HAP-1 (cell line): ENCODE measurements at regions not wholly inside any gene's neighbourhood (a gene's known extent, or its start where the extent isn't known, plus 50 kb on each side); places are given as distances from the start of the nearest gene placed in this dataset.
"Not testable (repeated sequence)": the region's sequence is repeated elsewhere in the genome, so short reads cannot be mapped to it uniquely, and the experiment has no call there.

ENCODE experiments used
- DNase-seq, 2 experiments: peaks; one replicate each; pipeline ENCODE4 v3.0.0-alpha.2; 2016 to 2020; ENCODE audit warnings: low spot score in 2 of 2
- H3K27me3 ChIP-seq: fragments of 250-450 bp; sonication (Bioruptor Pico); 2 replicates; pipeline ENCODE4 v1.5.1; 2020; ENCODE audit warnings: low read depth, mild to moderate bottlenecking, moderate library complexity
- H3K36me3 ChIP-seq: fragments of 250-450 bp; sonication (Bioruptor Pico); replicated peaks from 2 replicates; pipeline ENCODE4 v1.5.1; 2020; ENCODE audit warnings: mild to moderate bottlenecking
- H3K4me1 ChIP-seq: fragments of 250-450 bp; sonication (Bioruptor Pico); 2 replicates; pipeline ENCODE4 v1.5.1; 2020; ENCODE audit warnings: mild to moderate bottlenecking
- H3K4me3 ChIP-seq: fragments of 250-450 bp; sonication (Bioruptor Pico); 2 replicates; pipeline ENCODE4 v1.5.1; 2020; ENCODE audit warnings: mild to moderate bottlenecking, moderate library complexity
- H3K9me3 ChIP-seq: fragments of 250-450 bp; sonication (Bioruptor Pico); 2 replicates; pipeline ENCODE4 v1.5.1; 2020; ENCODE audit warnings: mild to moderate bottlenecking, moderate library complexity
- in situ Hi-C: fragments of 300-500 bp; cut with MboI; formaldehyde crosslinking; loops from 3 replicates; pipeline ENCODE4 v1.14.3; 2020; ENCODE audit warnings: low sequenced_read_pairs, inconsistent platforms, mixed read lengths

- Histone ChIP-seq H3K9me3 (no peaks in the 10 kb centered on the region), H3K36me3 (no peaks in the 10 kb centered on the region), H3K4me1 (peaks cover 13% of the 10 kb centered on the region), H3K27me3 (no peaks in the 10 kb centered on the region), H3K4me3 (no peak overlapping the region)
- DNase-seq, result no peak
- in situ Hi-C loops, result loop anchor here (10.0 to 25.0 kb wide), 2 partner anchors 400 to 503 kb away; partner anchors contain the start of gene CLDN11
Measured at GRCh38 chr3:170814822-170815221, 55.2 kb downstream of the RPL22L1 start.

- Histone ChIP-seq H3K36me3 (no peaks in the 10 kb centered on the region), H3K27me3 (no peaks in the 10 kb centered on the region), H3K4me3 (no peak overlapping the region), H3K4me1 (peaks cover 13% of the 10 kb centered on the region), H3K9me3 (no peaks in the 10 kb centered on the region)
- in situ Hi-C loops, result loop anchor here (10.0 to 25.0 kb wide), 2 partner anchors 398 to 501 kb away; partner anchors contain the start of gene CLDN11
- no peak for DNase-seq
Measured at GRCh38 chr3:170813266-170813665, 56.7 kb downstream of the RPL22L1 start.

GRCh38 chr3:170811928-170812591 is 57.9 kb downstream of the RPL22L1 start:
- H3K27me3 ChIP-seq, result no peaks in the 10 kb centered on the region
- H3K4me3 ChIP-seq, result no peak overlapping the region
- no peaks in the 10 kb centered on the region for H3K9me3 ChIP-seq
- DNase-seq, result peak; percentile 85 to 90
- peaks cover 14% of the 10 kb centered on the region for H3K4me1 ChIP-seq
- in situ Hi-C loops, result loop anchor here (10.0 to 25.0 kb wide), 2 partner anchors 397 to 500 kb away; partner anchors contain the start of gene CLDN11
- H3K36me3 ChIP-seq, result no peaks in the 10 kb centered on the region

GRCh38 chr3:170811515-170811914 is 58.5 kb downstream of the RPL22L1 start:
- in situ Hi-C loops, result loop anchor here (10.0 to 25.0 kb wide), 2 partner anchors 397 to 499 kb away; partner anchors contain the start of gene CLDN11
- Histone ChIP-seq H3K27me3 (no peaks in the 10 kb centered on the region), H3K36me3 (no peaks in the 10 kb centered on the region), H3K4me3 (no peak overlapping the region), H3K4me1 (peaks cover 18% of the 10 kb centered on the region), H3K9me3 (no peaks in the 10 kb centered on the region)
- DNase-seq, result no peak

GRCh38 chr3:170809975-170810357 is 60.0 kb downstream of the RPL22L1 start:
- no peaks in the 10 kb centered on the region for H3K27me3 ChIP-seq
- DNase-seq, result peak in 1 of 2 experiments; percentile 12
- in situ Hi-C loops, result loop anchor here (10.0 to 25.0 kb wide), 2 partner anchors 395 to 498 kb away; partner anchors contain the start of gene CLDN11
- no peak overlapping the region for H3K4me3 ChIP-seq
- H3K9me3 ChIP-seq, result no peaks in the 10 kb centered on the region
- peaks cover 22% of the 10 kb centered on the region for H3K4me1 ChIP-seq
- no peaks in the 10 kb centered on the region for H3K36me3 ChIP-seq

GRCh38 chr3:170809007-170809974 is 60.7 kb downstream of the RPL22L1 start:
- Histone ChIP-seq H3K9me3 (no peaks in the 10 kb centered on the region), H3K36me3 (no peaks in the 10 kb centered on the region), H3K4me1 (peaks cover 22% of the 10 kb centered on the region), H3K4me3 (no peak overlapping the region), H3K27me3 (no peaks in the 10 kb centered on the region)
- in situ Hi-C loops, result loop anchor here (25.0 kb wide), 1 partner anchor 497 kb away; no protein-coding TSS in a partner anchor
- peak; percentile 73 to 79 for DNase-seq

- in situ Hi-C loops, result loop anchor here (25.0 kb wide), 1 partner anchor 496 kb away; no protein-coding TSS in a partner anchor
- no peaks in the 10 kb centered on the region for H3K36me3 ChIP-seq
Measured at GRCh38 chr3:170808041-170808440, 62.0 kb downstream of the RPL22L1 start.

GRCh38 chr3:170806676-170807075 is 63.3 kb downstream of the RPL22L1 start:
- Histone ChIP-seq H3K36me3 (no peaks in the 10 kb centered on the region), H3K4me1 (peaks cover 17% of the 10 kb centered on the region), H3K9me3 (no peaks in the 10 kb centered on the region), H3K4me3 (no peak overlapping the region), H3K27me3 (no peaks in the 10 kb centered on the region)
- peak; percentile 52 to 84 for DNase-seq
- in situ Hi-C loops, result loop anchor here (25.0 kb wide), 1 partner anchor 494 kb away; no protein-coding TSS in a partner anchor

More at GRCh38 chr3:170808041-170808440, 62.0 kb downstream of the RPL22L1 start:
- Histone ChIP-seq H3K9me3 (no peaks in the 10 kb centered on the region), H3K27me3 (no peaks in the 10 kb centered on the region), H3K4me3 (no peak overlapping the region), H3K4me1 (peaks cover 22% of the 10 kb centered on the region)
- DNase-seq, result no peak

GRCh38 chr3:170806141-170806540 is 63.9 kb downstream of the RPL22L1 start:
- DNase-seq, result no peak
- no peaks in the 10 kb centered on the region for H3K36me3 ChIP-seq
- no peaks in the 10 kb centered on the region for H3K9me3 ChIP-seq
- no peak overlapping the region for H3K4me3 ChIP-seq
- in situ Hi-C loops, result loop anchor here (25.0 kb wide), 1 partner anchor 494 kb away; no protein-coding TSS in a partner anchor
- no peaks in the 10 kb centered on the region for H3K27me3 ChIP-seq
- peaks cover 12% of the 10 kb centered on the region for H3K4me1 ChIP-seq

- DNase-seq, H3K9me3 ChIP-seq: not testable (repeated sequence)
- in situ Hi-C loops, result loop anchor here (25.0 kb wide), 1 partner anchor 493 kb away; no protein-coding TSS in a partner anchor
Measured at GRCh38 chr3:170805296-170805695, 64.7 kb downstream of the RPL22L1 start.

GRCh38 chr3:170804634-170805033 is 65.4 kb downstream of the RPL22L1 start:
- H3K9me3 ChIP-seq, H3K4me3 ChIP-seq, DNase-seq, H3K4me1 ChIP-seq, H3K36me3 ChIP-seq, H3K27me3 ChIP-seq: not testable (repeated sequence)
- in situ Hi-C loops, result loop anchor here (25.0 kb wide), 1 partner anchor 492 kb away; no protein-coding TSS in a partner anchor

More at GRCh38 chr3:170805296-170805695, 64.7 kb downstream of the RPL22L1 start:
- not testable (repeated sequence) for H3K36me3 ChIP-seq, H3K4me3 ChIP-seq, H3K27me3 ChIP-seq
- H3K4me1 ChIP-seq, result peaks cover 12% of the 10 kb centered on the region

GRCh38 chr3:170804078-170804477 is 65.9 kb downstream of the RPL22L1 start:
- no peaks in the 10 kb centered on the region for H3K36me3 ChIP-seq
- no peaks in the 10 kb centered on the region for H3K9me3 ChIP-seq
- in situ Hi-C loops, result loop anchor here (25.0 kb wide), 1 partner anchor 492 kb away; no protein-coding TSS in a partner anchor
- peaks cover 9% of the 10 kb centered on the region for H3K4me1 ChIP-seq
- no peaks in the 10 kb centered on the region for H3K27me3 ChIP-seq
- H3K4me3 ChIP-seq, result no peak overlapping the region
- no peak for DNase-seq
